NCI-H2196 treated with DMSO at 0.1 percent for 48 hours (cell line): ENCODE measurements at regions not wholly inside any gene's neighbourhood (a gene's known extent, or its start where the extent isn't known, plus 50 kb on each side); places are given as distances from the start of the nearest gene placed in this dataset.
"Not testable (repeated sequence)": the region's sequence is repeated elsewhere in the genome, so short reads cannot be mapped to it uniquely, and the experiment has no call there.

Source experiments
- DNase-seq: peaks from one replicate; lab custom pipeline; 2025; ENCODE audit not compliant: unreplicated experiment; lab: John Stamatoyannopoulos, UW

GRCh38 chr7:142637240-142637639, 112.0 kb upstream of the PRSS1 start:
- DNase-seq = no peak

- DNase-seq = no peak
These were observed 112.5 kb upstream of the PRSS1 start for GRCh38 chr7:142636751-142637150.

- not testable (repeated sequence) for DNase-seq
These were observed 113.2 kb upstream of the PRSS1 start for GRCh38 chr7:142636107-142636506.

- DNase-seq = peak; percentile 31
These were observed 116.8 kb upstream of the PRSS1 start for GRCh38 chr7:142632271-142633134.

- DNase-seq = no peak
These were observed 119.5 kb upstream of the PRSS1 start for GRCh38 chr7:142629588-142630260.

- no peak for DNase-seq
These were observed 120.3 kb upstream of the PRSS1 start for GRCh38 chr7:142628945-142629344.

- not testable (repeated sequence) for DNase-seq
These were observed 122.0 kb upstream of the PRSS1 start for GRCh38 chr7:142627223-142627622.

GRCh38 chr7:142626420-142627035, 122.7 kb upstream of the PRSS1 start:
- no peak for DNase-seq

- not testable (repeated sequence) for DNase-seq
These were observed 124.1 kb upstream of the PRSS1 start for GRCh38 chr7:142625216-142625615.

GRCh38 chr7:142620402-142620801, 128.9 kb upstream of the PRSS1 start:
- DNase-seq = no peak

- DNase-seq = no peak
These were observed 130.5 kb upstream of the PRSS1 start for GRCh38 chr7:142618655-142619351.

GRCh38 chr7:142616842-142617241, 132.4 kb upstream of the PRSS1 start:
- DNase-seq = no peak

GRCh38 chr7:142616121-142616643, 133.1 kb upstream of the PRSS1 start:
- no peak for DNase-seq

GRCh38 chr7:142615508-142615907, 133.8 kb upstream of the PRSS1 start:
- DNase-seq = no peak

- DNase-seq = no peak
These were observed 135.2 kb upstream of the PRSS1 start for GRCh38 chr7:142614116-142614515.

- no peak for DNase-seq
These were observed 136.9 kb upstream of the PRSS1 start for GRCh38 chr7:142612237-142612881.

GRCh38 chr7:142611566-142612236, 137.6 kb upstream of the PRSS1 start:
- no peak for DNase-seq

- DNase-seq = no peak
These were observed 140.4 kb upstream of the PRSS1 start for GRCh38 chr7:142608630-142609428.

- DNase-seq = no peak
These were observed 141.9 kb upstream of the PRSS1 start for GRCh38 chr7:142607351-142607750.
